Astrocyte (in vitro differentiated cells and primary cell): ENCODE measurements at regions not wholly inside any gene's neighbourhood (a gene's known extent, or its start where the extent isn't known, plus 50 kb on each side); places are given as distances from the start of the nearest gene placed in this dataset.
A peak's percentile ranks its signal among the peaks of the same experiment; 100 is the strongest.

Experiments
- DNase-seq: peaks from one replicate; pipeline ENCODE4 v3.0.0-alpha.2; 2010; ENCODE audit warnings: low read depth
- FAIRE-seq: peaks from 2 replicates; lab custom pipeline; 2011; peaks lifted over from hg19 to GRCh38; lab: Jason Lieb, UNC
- H2AFZ ChIP-seq: 2 replicates; pipeline ENCODE4 v1.6.0; 2012; ENCODE audit warnings: low read depth, low read length, inconsistent platforms
- H3K27ac ChIP-seq: 2 replicates; pipeline ENCODE4 v1.5.1; 2011; ENCODE audit warnings: low read depth, low read length, inconsistent platforms
- H3K27me3 ChIP-seq: 2 replicates; pipeline ENCODE4 v1.6.0; 2011; ENCODE audit warnings: low read length, inconsistent platforms; ENCODE audit not compliant: insufficient read depth
- H3K36me3 ChIP-seq: 2 replicates; pipeline ENCODE4 v1.5.1; 2011; ENCODE audit warnings: low read length, inconsistent platforms; ENCODE audit not compliant: insufficient read depth
- H3K4me1 ChIP-seq: 2 replicates; pipeline ENCODE4 v1.5.1; 2011; ENCODE audit warnings: low read length, inconsistent platforms; ENCODE audit not compliant: insufficient read depth
- H3K4me2 ChIP-seq: 2 replicates; pipeline ENCODE4 v1.6.0; 2012; ENCODE audit warnings: low read length, inconsistent platforms
- H3K4me3 ChIP-seq: 2 replicates; pipeline ENCODE4 v1.5.1; 2011; ENCODE audit warnings: low read depth, mild to moderate bottlenecking, low read length, inconsistent platforms; ENCODE audit not compliant: insufficient read depth
- H3K79me2 ChIP-seq: 2 replicates; pipeline ENCODE4 v1.6.0; 2012; ENCODE audit warnings: mild to moderate bottlenecking, low read length, inconsistent platforms; ENCODE audit not compliant: insufficient read depth
- H3K9ac ChIP-seq: 2 replicates; pipeline ENCODE4 v1.6.0; 2012; ENCODE audit warnings: mild to moderate bottlenecking, low read length, inconsistent platforms
- H3K9me3 ChIP-seq: 2 replicates; pipeline ENCODE4 v1.5.1; 2012; ENCODE audit warnings: low read depth, mild to moderate bottlenecking, low read length, inconsistent platforms; ENCODE audit not compliant: insufficient read depth
- H4K20me1 ChIP-seq: 2 replicates; pipeline ENCODE4 v1.6.0; 2012; ENCODE audit warnings: low read length, inconsistent platforms; ENCODE audit not compliant: insufficient read depth
- H3K27ac Mint-ChIP-seq: one replicate; pipeline ENCODE4 v1.8.0; 2021; ENCODE audit warnings: mild to moderate bottlenecking, mixed read lengths; ENCODE audit not compliant: unreplicated experiment
- H3K27me3 Mint-ChIP-seq: one replicate; pipeline ENCODE4 v1.8.0; 2021; ENCODE audit warnings: low read depth, mixed read lengths; ENCODE audit not compliant: unreplicated experiment
- H3K36me3 Mint-ChIP-seq: one replicate; pipeline ENCODE4 v1.8.0; 2021; ENCODE audit warnings: low read depth, mixed read lengths; ENCODE audit not compliant: unreplicated experiment
- H3K4me1 Mint-ChIP-seq: one replicate; pipeline ENCODE4 v1.8.0; 2021; ENCODE audit warnings: low read depth, mixed read lengths; ENCODE audit not compliant: unreplicated experiment
- H3K4me3 Mint-ChIP-seq: one replicate; pipeline ENCODE4 v1.8.0; 2021; ENCODE audit warnings: mild to moderate bottlenecking, moderate library complexity, mixed read lengths; ENCODE audit not compliant: unreplicated experiment
- H3K9me3 Mint-ChIP-seq: one replicate; pipeline ENCODE4 v1.8.0; 2021; ENCODE audit warnings: mild to moderate bottlenecking, mixed read lengths; ENCODE audit not compliant: unreplicated experiment
- EZH2 ChIP-seq: IDR thresholded peaks from 2 replicates; pipeline ENCODE4 v1.6.1; 2012; ENCODE audit warnings: mild to moderate bottlenecking, low read length, inconsistent platforms; ENCODE audit not compliant: insufficient read depth
- TF ChIP-seq, protein P1 (sequence below): IDR thresholded peaks from 2 replicates; pipeline ENCODE4 v1.5.1; 2011; ENCODE audit warnings: low read depth, mild to moderate bottlenecking, inconsistent platforms, low read length, moderate library complexity; ENCODE audit not compliant: insufficient read depth

- H3K4me3 ChIP-seq, result no peak overlapping the region
- H3K4me3 Mint-ChIP-seq, result no peak overlapping the region
- no peaks in the 10 kb centered on the region for H3K9me3 ChIP-seq
- H3K4me2 ChIP-seq, result peak overlapping the region; percentile 43
- H3K79me2 ChIP-seq, result no peaks in the 10 kb centered on the region
- no peak for DNase-seq
- no peak overlapping the region for H3K27ac Mint-ChIP-seq
- peaks cover 7% of the 10 kb centered on the region for H3K9me3 Mint-ChIP-seq
- H4K20me1 ChIP-seq, result no peaks in the 10 kb centered on the region
- H3K27me3 Mint-ChIP-seq, result no peaks in the 10 kb centered on the region
- no peak overlapping the region for H3K27ac ChIP-seq
- FAIRE-seq, result no peak
- H3K4me1 Mint-ChIP-seq, result peaks cover 5% of the 10 kb centered on the region
- peaks cover 8% of the 10 kb centered on the region for H3K4me1 ChIP-seq
- no peaks in the 10 kb centered on the region for H3K36me3 ChIP-seq
- peak overlapping the region; percentile 49 for H2AFZ ChIP-seq
- no peaks in the 10 kb centered on the region for H3K36me3 Mint-ChIP-seq
- H3K9ac ChIP-seq, result no peak overlapping the region
- no peaks in the 10 kb centered on the region for H3K27me3 ChIP-seq
- TF ChIP-seq EZH2, result no peak
- TF ChIP-seq, protein P1, sequence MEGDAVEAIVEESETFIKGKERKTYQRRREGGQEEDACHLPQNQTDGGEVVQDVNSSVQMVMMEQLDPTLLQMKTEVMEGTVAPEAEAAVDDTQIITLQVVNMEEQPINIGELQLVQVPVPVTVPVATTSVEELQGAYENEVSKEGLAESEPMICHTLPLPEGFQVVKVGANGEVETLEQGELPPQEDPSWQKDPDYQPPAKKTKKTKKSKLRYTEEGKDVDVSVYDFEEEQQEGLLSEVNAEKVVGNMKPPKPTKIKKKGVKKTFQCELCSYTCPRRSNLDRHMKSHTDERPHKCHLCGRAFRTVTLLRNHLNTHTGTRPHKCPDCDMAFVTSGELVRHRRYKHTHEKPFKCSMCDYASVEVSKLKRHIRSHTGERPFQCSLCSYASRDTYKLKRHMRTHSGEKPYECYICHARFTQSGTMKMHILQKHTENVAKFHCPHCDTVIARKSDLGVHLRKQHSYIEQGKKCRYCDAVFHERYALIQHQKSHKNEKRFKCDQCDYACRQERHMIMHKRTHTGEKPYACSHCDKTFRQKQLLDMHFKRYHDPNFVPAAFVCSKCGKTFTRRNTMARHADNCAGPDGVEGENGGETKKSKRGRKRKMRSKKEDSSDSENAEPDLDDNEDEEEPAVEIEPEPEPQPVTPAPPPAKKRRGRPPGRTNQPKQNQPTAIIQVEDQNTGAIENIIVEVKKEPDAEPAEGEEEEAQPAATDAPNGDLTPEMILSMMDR, result no peak
Observed at GRCh38 chr14:51410897-51411296, 170.8 kb downstream of the TMX1 start.

- TF ChIP-seq, protein P1, result no peak
- TF ChIP-seq EZH2, result no peak
- Mint-ChIP-seq H3K27me3 (no peaks in the 10 kb centered on the region), H3K36me3 (no peaks in the 10 kb centered on the region), H3K9me3 (peaks cover 16% of the 10 kb centered on the region), H3K4me1 (peaks cover 1% of the 10 kb centered on the region), H3K4me3 (no peak overlapping the region), H3K27ac (no peak overlapping the region)
- no peak overlapping the region for H3K4me2 ChIP-seq
- FAIRE-seq, result no peak
- H3K79me2 ChIP-seq, result no peaks in the 10 kb centered on the region
- no peaks in the 10 kb centered on the region for H3K36me3 ChIP-seq
- no peaks in the 10 kb centered on the region for H4K20me1 ChIP-seq
- H3K4me1 ChIP-seq, result peaks cover 1% of the 10 kb centered on the region
- DNase-seq, result no peak
- no peak overlapping the region for H3K9ac ChIP-seq
- no peak overlapping the region for H2AFZ ChIP-seq
- H3K4me3 ChIP-seq, result no peak overlapping the region
- no peaks in the 10 kb centered on the region for H3K27me3 ChIP-seq
- peaks cover 7% of the 10 kb centered on the region for H3K9me3 ChIP-seq
- no peak overlapping the region for H3K27ac ChIP-seq
Observed at GRCh38 chr14:51419685-51420084, 179.6 kb downstream of the TMX1 start.

DNA sequence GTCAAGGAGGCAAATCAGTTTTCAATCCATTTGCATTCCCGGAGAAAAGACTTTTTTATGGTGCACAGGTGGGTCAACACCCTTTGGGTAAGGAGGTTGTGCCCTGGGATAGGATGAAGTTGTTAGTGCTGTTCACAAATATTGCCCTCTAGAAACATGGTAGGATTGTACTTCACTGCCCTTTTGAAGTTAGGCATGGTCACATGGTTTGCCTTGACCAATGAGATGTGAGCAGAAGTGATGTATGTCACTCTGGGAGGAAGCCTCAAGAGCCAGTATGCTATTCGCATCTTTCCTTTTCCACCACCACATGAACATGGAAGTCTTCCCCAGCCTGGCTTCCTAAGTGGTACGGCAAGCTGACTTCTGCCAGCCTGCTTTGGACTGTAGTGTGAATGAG, 182.7 kb downstream of the TMX1 start:
- H3K27ac Mint-ChIP-seq, result no peak overlapping the region
- TF ChIP-seq, protein P1, result no peak
- no peak for TF ChIP-seq EZH2
- Histone ChIP-seq H3K9me3 (peaks cover 7% of the 10 kb centered on the region), H3K4me3 (no peak overlapping the region), H3K9ac (no peak overlapping the region), H3K36me3 (no peaks in the 10 kb centered on the region), H4K20me1 (no peaks in the 10 kb centered on the region), H3K27ac (no peak overlapping the region), H3K79me2 (no peaks in the 10 kb centered on the region), H3K4me2 (no peak overlapping the region), H3K4me1 (peaks cover 5% of the 10 kb centered on the region), H2AFZ (no peak overlapping the region), H3K27me3 (no peaks in the 10 kb centered on the region)
- H3K4me3 Mint-ChIP-seq, result no peak overlapping the region
- no peak for FAIRE-seq
- H3K27me3 Mint-ChIP-seq, result no peaks in the 10 kb centered on the region
- no peaks in the 10 kb centered on the region for H3K36me3 Mint-ChIP-seq
- H3K9me3 Mint-ChIP-seq, result peaks cover 7% of the 10 kb centered on the region
- peaks cover 1% of the 10 kb centered on the region for H3K4me1 Mint-ChIP-seq
- no peak for DNase-seq
